NOMO-1 (cell line): ENCODE measurements at regions not wholly inside any gene's neighbourhood (a gene's known extent, or its start where the extent isn't known, plus 50 kb on each side); places are given as distances from the start of the nearest gene placed in this dataset.

Source experiments
- DNase-seq, 2 experiments: peaks; one replicate each; lab custom pipeline; 2025; ENCODE audit not compliant: unreplicated experiment in 2 of 2; lab: John Stamatoyannopoulos, UW

GRCh38 chr17:34780438-34780837, 180.8 kb downstream of the CCT6B start:
- no peak for DNase-seq

- no peak for DNase-seq
These were observed 184.5 kb downstream of the CCT6B start for GRCh38 chr17:34776456-34777443.

DNA sequence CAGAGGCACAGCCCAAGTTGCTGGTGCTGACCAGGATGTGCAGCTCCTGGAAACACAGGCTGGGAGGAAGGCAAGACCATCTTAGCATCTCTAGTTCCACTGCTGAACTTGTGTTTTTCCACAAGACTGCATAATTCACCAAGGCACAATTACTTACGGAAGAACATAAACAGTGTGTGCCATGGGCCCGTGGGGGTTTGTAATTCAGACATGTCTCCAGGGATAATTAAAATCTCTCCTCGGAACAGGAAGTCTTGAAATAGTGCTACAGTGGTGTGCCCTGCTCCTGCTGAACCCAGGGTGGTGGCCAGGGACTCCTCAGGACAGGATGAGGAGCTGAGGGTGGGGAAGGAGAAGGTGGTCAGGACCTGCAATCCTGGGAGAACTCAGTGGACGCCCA, 188.2 kb downstream of the CCT6B start:
- DNase-seq, result no peak

DNA sequence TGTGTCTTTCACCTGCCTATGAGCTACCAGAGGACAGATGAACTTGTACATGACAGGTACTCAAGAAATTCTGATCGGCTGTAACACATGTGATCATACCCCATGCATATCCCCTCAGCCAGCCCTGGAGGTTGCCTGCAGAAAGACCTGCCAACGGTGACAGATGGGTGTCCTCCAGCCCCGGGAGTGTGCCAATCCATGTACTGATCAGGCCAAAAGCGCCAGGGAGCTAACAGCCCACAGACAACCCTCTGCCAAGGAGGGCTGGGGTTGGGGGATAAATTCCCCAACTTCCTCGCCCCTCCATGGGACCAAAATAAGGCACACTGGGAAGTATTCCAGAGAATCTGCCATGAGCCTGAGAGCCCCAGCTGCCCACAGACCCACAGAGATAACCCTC, 189.4 kb downstream of the CCT6B start:
- no peak for DNase-seq

- DNase-seq, result no peak
These were observed 190.7 kb downstream of the CCT6B start for GRCh38 chr17:34770586-34770985.

GRCh38 chr17:34769899-34770298, 190.5 kb downstream of the TMEM132E start:
- DNase-seq, result no peak

DNA sequence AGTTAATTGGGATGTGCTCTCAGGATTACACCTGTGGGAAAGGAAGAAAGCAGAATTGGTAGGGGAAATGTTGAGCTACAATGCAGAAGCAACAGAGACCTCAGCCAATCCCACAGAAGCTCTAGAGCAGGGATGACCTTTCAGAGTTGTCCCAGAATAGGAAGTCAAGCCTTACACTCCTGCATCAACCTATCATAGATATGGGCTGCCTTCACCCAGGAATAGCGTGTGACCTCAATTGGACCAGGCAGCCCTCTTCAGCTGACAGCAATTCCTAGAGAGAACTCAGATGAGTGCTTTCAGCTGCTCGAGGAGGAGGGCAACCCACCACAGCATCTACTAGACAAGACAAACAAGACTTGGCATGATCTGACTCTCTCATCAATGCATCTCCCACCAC, 189.7 kb downstream of the TMEM132E start:
- DNase-seq, result no peak

GRCh38 chr17:34765291-34765690, 185.9 kb downstream of the TMEM132E start:
- no peak for DNase-seq

GRCh38 chr17:34764716-34765115, 185.3 kb downstream of the TMEM132E start:
- DNase-seq, result no peak

DNA sequence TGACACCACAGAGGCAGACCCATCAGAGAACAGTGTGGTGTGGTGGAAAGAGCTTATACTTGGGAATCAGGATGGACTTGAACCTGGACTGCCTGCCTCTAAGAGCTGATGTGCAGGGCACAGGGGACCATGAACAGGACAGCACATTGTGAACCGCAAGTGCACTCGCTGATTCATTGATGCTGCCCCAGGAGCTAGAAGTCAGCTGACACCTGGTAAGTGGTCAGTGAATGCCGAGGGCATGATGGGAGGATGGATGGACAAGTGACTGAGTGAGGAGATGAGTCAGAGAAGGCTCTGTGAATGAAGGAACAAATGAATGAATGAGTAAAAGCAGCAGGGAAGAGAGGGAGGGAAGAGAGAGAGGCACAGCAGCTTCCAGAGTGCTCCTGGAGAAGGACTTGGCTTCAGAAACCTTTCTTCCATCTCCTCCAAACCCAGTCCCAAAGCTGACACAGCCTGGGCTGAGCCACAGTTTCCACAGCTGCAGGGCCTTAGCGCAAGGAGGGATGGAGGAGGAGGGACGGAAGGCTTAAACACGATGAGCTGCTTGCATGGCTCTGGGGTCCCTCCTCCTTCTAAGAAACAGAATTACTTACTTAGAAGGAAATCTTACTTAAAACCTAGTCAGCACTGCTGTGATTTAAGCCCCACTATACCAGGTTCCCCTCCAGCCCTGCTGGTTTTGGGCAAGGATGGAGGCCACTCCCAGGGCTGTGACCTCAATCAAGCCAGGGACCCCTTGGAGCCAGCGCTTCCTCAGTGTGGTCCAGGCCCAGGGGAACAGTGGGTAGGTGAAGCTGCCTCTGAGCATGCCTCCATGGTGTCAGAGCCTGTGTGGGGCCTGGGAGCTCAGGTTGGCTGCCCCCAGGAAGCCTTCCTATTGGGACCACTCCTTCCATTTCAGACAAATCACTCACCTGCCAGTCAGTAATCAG, 184.6 kb downstream of the TMEM132E start:
- no peak for DNase-seq

- no peak for DNase-seq
These were observed 182.7 kb downstream of the TMEM132E start for GRCh38 chr17:34762078-34762477.

- DNase-seq, result peak in 1 of 2 experiments; percentile 39
These were observed 182.3 kb downstream of the TMEM132E start for GRCh38 chr17:34761646-34762045.

- no peak for DNase-seq
These were observed 181.6 kb downstream of the TMEM132E start for GRCh38 chr17:34760931-34761495.

- DNase-seq, result no peak
These were observed 179.3 kb downstream of the TMEM132E start for GRCh38 chr17:34758718-34759117.

DNA sequence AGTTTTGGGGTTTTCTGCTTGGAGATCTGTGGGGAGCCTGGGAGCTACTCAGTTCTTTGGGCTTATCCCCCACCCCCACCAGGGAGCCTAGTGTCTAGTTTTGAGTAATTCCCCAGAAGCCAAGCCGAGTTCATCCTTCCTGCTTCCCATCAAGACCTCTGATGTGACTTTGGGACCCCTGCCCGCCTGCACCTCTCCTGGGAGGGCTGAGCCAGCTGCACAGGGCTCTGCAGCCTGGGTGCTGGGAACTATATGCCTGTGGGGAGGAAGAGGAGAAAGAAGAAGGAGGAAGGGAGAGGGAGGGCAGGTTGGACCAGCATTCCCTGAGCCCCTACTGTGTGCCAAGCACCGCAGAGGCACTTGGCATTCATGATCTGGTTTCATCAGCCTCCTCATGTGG, 178.9 kb downstream of the TMEM132E start:
- DNase-seq, result no peak

DNA sequence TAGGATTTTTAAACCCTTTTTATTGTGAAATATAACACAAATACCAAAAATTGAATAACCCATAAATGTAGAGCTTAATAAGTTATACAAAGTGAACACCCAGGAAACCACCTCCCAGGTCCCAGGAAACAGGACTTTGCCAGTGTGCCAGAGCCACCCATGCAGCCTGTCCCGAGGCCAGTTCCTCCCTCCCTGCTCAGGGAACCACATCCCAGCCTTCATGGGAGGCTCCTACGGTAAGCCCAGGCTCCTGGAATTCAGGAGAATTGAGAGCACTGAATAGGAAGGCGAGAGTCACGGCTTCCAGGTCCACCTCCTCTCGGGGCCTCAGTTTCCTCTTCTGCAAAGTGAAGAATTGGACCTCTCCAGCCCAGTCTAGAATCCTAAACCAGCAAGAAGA, 178.2 kb downstream of the TMEM132E start:
- no peak for DNase-seq

DNA sequence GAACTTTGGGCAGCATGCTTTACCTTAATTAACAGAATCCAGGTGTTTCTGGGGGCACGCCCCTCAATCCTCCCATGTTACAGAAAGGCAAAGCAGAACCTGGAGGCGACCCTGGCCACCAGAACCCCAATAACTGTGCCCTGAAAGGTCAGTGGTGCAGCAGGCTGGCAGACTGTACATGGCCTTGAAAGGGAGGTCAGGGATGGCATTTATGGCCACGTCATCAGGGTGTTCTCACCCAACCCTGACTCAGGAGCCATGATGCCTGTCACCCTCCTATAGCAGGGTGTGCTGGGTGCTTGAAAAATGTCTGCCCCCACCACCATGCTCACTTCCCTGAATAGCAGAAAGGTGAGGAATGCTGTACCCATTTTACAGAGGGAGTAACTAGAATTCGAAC, 177.7 kb downstream of the TMEM132E start:
- no peak for DNase-seq

DNA sequence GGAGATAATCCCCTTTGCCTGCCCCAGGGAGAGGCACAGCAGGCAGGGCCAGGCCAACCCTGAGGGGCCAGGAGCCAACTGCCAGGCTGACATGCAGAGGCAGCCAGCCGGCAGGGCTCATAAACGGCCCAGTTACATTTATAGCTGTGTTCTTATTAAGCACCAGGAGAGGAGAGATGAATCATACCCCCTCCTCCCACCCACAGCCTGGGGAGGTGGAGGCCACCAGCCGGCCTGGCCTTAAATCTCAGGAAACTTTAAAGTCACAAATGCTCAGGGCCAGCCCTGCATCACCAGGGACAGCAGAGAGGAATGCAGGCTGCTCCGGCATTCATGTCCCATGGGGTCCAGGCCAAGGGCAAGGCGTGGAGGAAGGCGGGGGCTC, 177.2 kb downstream of the TMEM132E start:
- no peak for DNase-seq

- DNase-seq, result no peak
These were observed 176.7 kb downstream of the TMEM132E start for GRCh38 chr17:34755981-34756636.

- DNase-seq, result no peak
These were observed 176.0 kb downstream of the TMEM132E start for GRCh38 chr17:34755371-34755770.

DNA sequence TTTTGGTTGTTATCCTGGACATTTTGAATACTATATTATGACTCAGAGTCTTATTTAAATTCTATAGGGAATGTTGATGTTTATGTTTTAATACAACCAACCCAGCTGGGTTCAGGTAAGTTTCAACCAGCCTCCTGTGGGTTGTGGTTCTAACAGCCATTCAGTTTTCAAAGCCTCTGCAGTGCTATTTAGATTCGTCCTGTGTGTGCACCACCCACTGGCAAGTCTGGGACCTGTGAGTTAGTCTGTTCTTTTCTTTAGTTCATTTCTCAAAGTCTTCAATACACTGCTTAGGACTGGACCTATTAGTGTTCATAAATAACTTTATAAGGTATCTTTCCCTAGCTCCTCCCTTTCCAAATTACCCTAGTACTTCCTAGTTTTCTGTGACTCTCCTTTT, 170.6 kb downstream of the TMEM132E start:
- no peak for DNase-seq
